NT2/D1 (cell line): ENCODE measurements at regions not wholly inside any gene's neighbourhood (a gene's known extent, or its start where the extent isn't known, plus 50 kb on each side); places are given as distances from the start of the nearest gene placed in this dataset.

Experiments used
- SUZ12 ChIP-seq: IDR thresholded peaks from 2 replicates; pipeline ENCODE4 v1.6.1; 2011; ENCODE audit not compliant: insufficient read length, insufficient read depth; ENCODE audit errors: extremely low read depth
- ZNF274 ChIP-seq: IDR thresholded peaks from 2 replicates; pipeline ENCODE4 v1.6.1; 2011; ENCODE audit warnings: mild to moderate bottlenecking, low read depth, low read length

DNA sequence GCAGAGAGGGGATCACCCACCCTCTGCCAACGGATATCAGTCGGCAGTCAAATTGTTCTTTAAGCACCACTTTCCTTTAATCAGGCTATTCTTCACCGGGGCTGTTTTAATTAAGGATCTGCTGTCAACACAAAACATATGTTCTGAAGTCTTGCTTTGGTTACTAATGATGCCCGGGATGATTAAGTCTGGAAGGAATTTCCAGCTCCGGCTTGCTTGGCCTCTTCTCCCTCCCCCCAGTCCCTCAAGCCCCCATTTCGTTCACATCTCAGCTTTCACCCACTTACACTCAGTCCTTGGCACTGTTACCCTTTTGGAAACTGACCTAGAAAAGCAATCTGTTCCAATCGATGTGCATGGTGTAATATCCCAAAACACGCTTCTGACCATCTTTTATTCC lies 74.7 kb downstream of the MSX2 start:
- TF ChIP-seq SUZ12 (no peak), ZNF274 (no peak)
